ENCODE measurements at regions not wholly inside any gene's neighbourhood (a gene's known extent, or its start where the extent isn't known, plus 50 kb on each side); places are given as distances from the start of the nearest gene placed in this dataset.
"Not testable (repeated sequence)": the region's sequence is repeated elsewhere in the genome, so short reads cannot be mapped to it uniquely, and the experiment has no call there.

GRCh38 chr21:15638856-15639549 lies 90.8 kb upstream of the USP25 start:
- Histone ChIP-seq H3K4me2 (ENCODE audit: insufficient read depth, low read length) (no peak overlapping the region), H3K36me3 (ENCODE audit: insufficient read depth, low read length) (no peaks in the 10 kb centered on the region), H3K9me3 (ENCODE audit: insufficient read depth, low read length, severe bottlenecking) (no peaks in the 10 kb centered on the region), H3K27me3 (ENCODE audit: insufficient read depth, low read length, poor library complexity) (no peaks in the 10 kb centered on the region), H3K27ac (ENCODE audit: low read length) (no peak overlapping the region), H3K79me2 (ENCODE audit: insufficient read depth, low read length) (no peaks in the 10 kb centered on the region), H3K9ac (ENCODE audit: low read depth, low read length) (no peak overlapping the region), H3K4me1 (ENCODE audit: insufficient read depth, low read length) (no peaks in the 10 kb centered on the region), H4K20me1 (ENCODE audit: insufficient read depth, low read length) (no peaks in the 10 kb centered on the region), H3K4me3 (ENCODE audit: low read depth in 1 of 2, low read length in 2 of 2) (no peak overlapping the region), H2AFZ (ENCODE audit: low read depth, low read length) (no peak overlapping the region)
- TF ChIP-seq CTCF (IDR thresholded peaks at IDR 0.05; ENCODE audit: borderline replicate concordance, extremely low read depth, low read length, poor library complexity, severe bottlenecking): no peak
- DNase-seq: no peak
- ATAC-seq (ENCODE audit: insufficient read depth, low read depth): no peak

- not testable (repeated sequence) for H3K4me3 ChIP-seq (ENCODE audit: low read depth in 1 of 2, low read length in 2 of 2); H3K79me2 ChIP-seq (ENCODE audit: insufficient read depth, low read length); H3K4me1 ChIP-seq (ENCODE audit: insufficient read depth, low read length); H4K20me1 ChIP-seq (ENCODE audit: insufficient read depth, low read length); ATAC-seq (ENCODE audit: insufficient read depth, low read depth); H3K9me3 ChIP-seq (ENCODE audit: insufficient read depth, low read length, severe bottlenecking); H3K36me3 ChIP-seq (ENCODE audit: insufficient read depth, low read length); H3K4me2 ChIP-seq (ENCODE audit: insufficient read depth, low read length); H3K27me3 ChIP-seq (ENCODE audit: insufficient read depth, low read length, poor library complexity); H3K9ac ChIP-seq (ENCODE audit: low read depth, low read length); H3K27ac ChIP-seq (ENCODE audit: low read length); H2AFZ ChIP-seq (ENCODE audit: low read depth, low read length); DNase-seq
Observed at GRCh38 chr21:15640113-15640512, 89.7 kb upstream of the USP25 start.

- no peak for ATAC-seq (ENCODE audit: insufficient read depth, low read depth)
- no peaks in the 10 kb centered on the region for H3K79me2 ChIP-seq (ENCODE audit: insufficient read depth, low read length)
- no peak for DNase-seq
- H3K4me3 ChIP-seq (ENCODE audit: low read depth in 1 of 2, low read length in 2 of 2): no peak overlapping the region
- H3K27ac ChIP-seq (ENCODE audit: low read length): no peak overlapping the region
- H4K20me1 ChIP-seq (ENCODE audit: insufficient read depth, low read length): no peaks in the 10 kb centered on the region
- no peaks in the 10 kb centered on the region for H3K9me3 ChIP-seq (ENCODE audit: insufficient read depth, low read length, severe bottlenecking)
- H3K4me1 ChIP-seq (ENCODE audit: insufficient read depth, low read length): no peaks in the 10 kb centered on the region
- no peak overlapping the region for H3K9ac ChIP-seq (ENCODE audit: low read depth, low read length)
- no peak for TF ChIP-seq CTCF (IDR thresholded peaks at IDR 0.05; ENCODE audit: borderline replicate concordance, extremely low read depth, low read length, poor library complexity, severe bottlenecking)
- TF ChIP-seq EZH2 (IDR thresholded peaks at IDR 0.05; ENCODE audit: borderline replicate concordance, low read depth, low read length, severe bottlenecking): no peak
- H3K4me2 ChIP-seq (ENCODE audit: insufficient read depth, low read length): no peak overlapping the region
- H2AFZ ChIP-seq (ENCODE audit: low read depth, low read length): no peak overlapping the region
- no peaks in the 10 kb centered on the region for H3K36me3 ChIP-seq (ENCODE audit: insufficient read depth, low read length)
- no peaks in the 10 kb centered on the region for H3K27me3 ChIP-seq (ENCODE audit: insufficient read depth, low read length, poor library complexity)
Observed at GRCh38 chr21:15644489-15644888, 85.3 kb upstream of the USP25 start.

GRCh38 chr21:15645830-15646229 lies 84.0 kb upstream of the USP25 start:
- Histone ChIP-seq H3K9ac (ENCODE audit: low read depth, low read length) (no peak overlapping the region), H3K27ac (ENCODE audit: low read length) (no peak overlapping the region), H4K20me1 (ENCODE audit: insufficient read depth, low read length) (no peaks in the 10 kb centered on the region), H3K79me2 (ENCODE audit: insufficient read depth, low read length) (no peaks in the 10 kb centered on the region), H3K36me3 (ENCODE audit: insufficient read depth, low read length) (no peaks in the 10 kb centered on the region), H3K4me1 (ENCODE audit: insufficient read depth, low read length) (no peaks in the 10 kb centered on the region), H3K4me2 (ENCODE audit: insufficient read depth, low read length) (no peak overlapping the region), H3K4me3 (ENCODE audit: low read depth in 1 of 2, low read length in 2 of 2) (no peak overlapping the region), H3K9me3 (ENCODE audit: insufficient read depth, low read length, severe bottlenecking) (no peaks in the 10 kb centered on the region), H3K27me3 (ENCODE audit: insufficient read depth, low read length, poor library complexity) (no peaks in the 10 kb centered on the region), H2AFZ (ENCODE audit: low read depth, low read length) (no peak overlapping the region)
- TF ChIP-seq EZH2 (IDR thresholded peaks at IDR 0.05; ENCODE audit: borderline replicate concordance, low read depth, low read length, severe bottlenecking) (no peak), CTCF (IDR thresholded peaks at IDR 0.05; ENCODE audit: borderline replicate concordance, extremely low read depth, low read length, poor library complexity, severe bottlenecking) (no peak)
- ATAC-seq (ENCODE audit: insufficient read depth, low read depth) (no peak), DNase-seq (no peak)

All from DND-41 (cell line).